T follicular helper cell (primary cell): ENCODE measurements at regions not wholly inside any gene's neighbourhood (a gene's known extent, or its start where the extent isn't known, plus 50 kb on each side); places are given as distances from the start of the nearest gene placed in this dataset.
"Not testable (repeated sequence)": the region's sequence is repeated elsewhere in the genome, so short reads cannot be mapped to it uniquely, and the experiment has no call there.

ENCODE experiments used
- DNase-seq: peaks from one replicate; pipeline ENCODE4 v3.0.0-alpha.2; 2020; ENCODE audit warnings: low read depth

- DNase-seq, result no peak
Observed at GRCh38 chr6:97915537-97915936, 632.5 kb upstream of the MMS22L start.

- DNase-seq, result no peak
Observed at GRCh38 chr6:97917369-97917768, 634.4 kb upstream of the MMS22L start.

- no peak for DNase-seq
Observed at GRCh38 chr6:97919046-97919445, 636.0 kb upstream of the MMS22L start.

- no peak for DNase-seq
Observed at GRCh38 chr6:97919631-97920030, 636.6 kb upstream of the MMS22L start.

- DNase-seq, result no peak
Observed at GRCh38 chr6:97923249-97923648, 640.2 kb upstream of the MMS22L start.

GRCh38 chr6:97925504-97925903 is 642.5 kb upstream of the MMS22L start:
- DNase-seq, result no peak

GRCh38 chr6:97939440-97940168 is 656.6 kb upstream of the MMS22L start:
- DNase-seq, result no peak

GRCh38 chr6:97947841-97948240 is 664.8 kb upstream of the MMS22L start:
- DNase-seq, result no peak

GRCh38 chr6:97958134-97958533 is 675.1 kb upstream of the MMS22L start:
- no peak for DNase-seq

GRCh38 chr6:97963193-97963592 is 680.2 kb upstream of the MMS22L start:
- DNase-seq, result no peak

GRCh38 chr6:97969065-97969464 is 686.0 kb upstream of the MMS22L start:
- no peak for DNase-seq

GRCh38 chr6:97977084-97977483 is 694.1 kb upstream of the MMS22L start:
- no peak for DNase-seq

- no peak for DNase-seq
Observed at GRCh38 chr6:97978855-97979271, 695.8 kb upstream of the MMS22L start.

GRCh38 chr6:97979285-97979684 is 696.3 kb upstream of the MMS22L start:
- DNase-seq, result not testable (repeated sequence)

GRCh38 chr6:97989451-97989850 is 706.4 kb upstream of the MMS22L start:
- no peak for DNase-seq

GRCh38 chr6:97995158-97995557 is 712.1 kb upstream of the MMS22L start:
- DNase-seq, result no peak

- DNase-seq, result no peak
Observed at GRCh38 chr6:98002678-98003077, 719.7 kb upstream of the MMS22L start.

GRCh38 chr6:98014442-98015201 is 731.6 kb upstream of the MMS22L start:
- no peak for DNase-seq

- DNase-seq, result no peak
Observed at GRCh38 chr6:98016565-98016964, 733.5 kb upstream of the MMS22L start.

GRCh38 chr6:98020222-98020621 is 737.2 kb upstream of the MMS22L start:
- no peak for DNase-seq

- no peak for DNase-seq
Observed at GRCh38 chr6:98024359-98024758, 741.3 kb upstream of the MMS22L start.

GRCh38 chr6:98027898-98028297 is 744.9 kb upstream of the MMS22L start:
- no peak for DNase-seq

- DNase-seq, result no peak
Observed at GRCh38 chr6:98033617-98034016, 750.6 kb upstream of the MMS22L start.
